ENCODE measurements at regions not wholly inside any gene's neighbourhood (a gene's known extent, or its start where the extent isn't known, plus 50 kb on each side); places are given as distances from the start of the nearest gene placed in this dataset.

- Histone ChIP-seq H3K27ac (ENCODE audit: low read depth, low read length) (no peak overlapping the region), H3K9ac (ENCODE audit: low read length) (no peak overlapping the region), H3K27me3 (ENCODE audit: control insufficient read depth, insufficient read depth, low read length) (no peaks in the 10 kb centered on the region)
These were observed 499.6 kb upstream of the B3GAT1 start for GRCh38 chr11:134911514-134912180.

GRCh38 chr11:134908583-134908982, 496.5 kb upstream of the B3GAT1 start:
- Histone ChIP-seq H3K4me1 (ENCODE audit: control insufficient read depth, insufficient read depth, low read length) (no peaks in the 10 kb centered on the region), H3K27me3 (ENCODE audit: control insufficient read depth, insufficient read depth, low read length) (peaks cover 3% of the 10 kb centered on the region), H3K9ac (ENCODE audit: low read length) (no peak overlapping the region), H3K4me3 (ENCODE audit: low read length) (no peak overlapping the region), H3K27ac (ENCODE audit: low read depth, low read length) (no peak overlapping the region), H3K36me3 (ENCODE audit: control insufficient read depth, insufficient read depth, low read length) (no peaks in the 10 kb centered on the region)

More at GRCh38 chr11:134911514-134912180, 499.6 kb upstream of the B3GAT1 start:
- Histone ChIP-seq H3K4me1 (ENCODE audit: control insufficient read depth, insufficient read depth, low read length) (peaks cover 9% of the 10 kb centered on the region), H3K4me3 (ENCODE audit: low read length) (no peak overlapping the region), H3K36me3 (ENCODE audit: control insufficient read depth, insufficient read depth, low read length) (no peaks in the 10 kb centered on the region)

- H3K27me3 ChIP-seq (ENCODE audit: control insufficient read depth, insufficient read depth, low read length) = peaks cover 6% of the 10 kb centered on the region
- no peak overlapping the region for H3K4me3 ChIP-seq (ENCODE audit: low read length)
- no peak overlapping the region for H3K27ac ChIP-seq (ENCODE audit: low read depth, low read length)
- no peaks in the 10 kb centered on the region for H3K36me3 ChIP-seq (ENCODE audit: control insufficient read depth, insufficient read depth, low read length)
- no peaks in the 10 kb centered on the region for H3K4me1 ChIP-seq (ENCODE audit: control insufficient read depth, insufficient read depth, low read length)
- H3K9ac ChIP-seq (ENCODE audit: low read length) = no peak overlapping the region
These were observed 495.6 kb upstream of the B3GAT1 start for GRCh38 chr11:134907636-134908035.

GRCh38 chr11:134906356-134906955, 494.4 kb upstream of the B3GAT1 start:
- Histone ChIP-seq H3K36me3 (ENCODE audit: control insufficient read depth, insufficient read depth, low read length) (no peaks in the 10 kb centered on the region), H3K27ac (ENCODE audit: low read depth, low read length) (no peak overlapping the region), H3K4me3 (ENCODE audit: low read length) (no peak overlapping the region), H3K27me3 (ENCODE audit: control insufficient read depth, insufficient read depth, low read length) (peaks cover 6% of the 10 kb centered on the region), H3K9ac (ENCODE audit: low read length) (no peak overlapping the region), H3K4me1 (ENCODE audit: control insufficient read depth, insufficient read depth, low read length) (no peaks in the 10 kb centered on the region)

GRCh38 chr11:134905928-134906327, 493.9 kb upstream of the B3GAT1 start:
- no peak overlapping the region for H3K9ac ChIP-seq (ENCODE audit: low read length)
- H3K4me3 ChIP-seq (ENCODE audit: low read length) = no peak overlapping the region
- no peak overlapping the region for H3K27ac ChIP-seq (ENCODE audit: low read depth, low read length)
- H3K4me1 ChIP-seq (ENCODE audit: control insufficient read depth, insufficient read depth, low read length) = no peaks in the 10 kb centered on the region
- peaks cover 6% of the 10 kb centered on the region for H3K27me3 ChIP-seq (ENCODE audit: control insufficient read depth, insufficient read depth, low read length)
- no peaks in the 10 kb centered on the region for H3K36me3 ChIP-seq (ENCODE audit: control insufficient read depth, insufficient read depth, low read length)

GRCh38 chr11:134905517-134905916, 493.5 kb upstream of the B3GAT1 start:
- peaks cover 6% of the 10 kb centered on the region for H3K27me3 ChIP-seq (ENCODE audit: control insufficient read depth, insufficient read depth, low read length)
- H3K9ac ChIP-seq (ENCODE audit: low read length) = no peak overlapping the region
- no peak overlapping the region for H3K27ac ChIP-seq (ENCODE audit: low read depth, low read length)
- H3K4me1 ChIP-seq (ENCODE audit: control insufficient read depth, insufficient read depth, low read length) = no peaks in the 10 kb centered on the region
- H3K4me3 ChIP-seq (ENCODE audit: low read length) = no peak overlapping the region
- no peaks in the 10 kb centered on the region for H3K36me3 ChIP-seq (ENCODE audit: control insufficient read depth, insufficient read depth, low read length)

- H3K9ac ChIP-seq (ENCODE audit: low read length) = no peak overlapping the region
- no peaks in the 10 kb centered on the region for H3K4me1 ChIP-seq (ENCODE audit: control insufficient read depth, insufficient read depth, low read length)
- no peaks in the 10 kb centered on the region for H3K36me3 ChIP-seq (ENCODE audit: control insufficient read depth, insufficient read depth, low read length)
- H3K4me3 ChIP-seq (ENCODE audit: low read length) = no peak overlapping the region
- H3K27ac ChIP-seq (ENCODE audit: low read depth, low read length) = no peak overlapping the region
- H3K27me3 ChIP-seq (ENCODE audit: control insufficient read depth, insufficient read depth, low read length) = peaks cover 6% of the 10 kb centered on the region
These were observed 492.2 kb upstream of the B3GAT1 start for GRCh38 chr11:134904103-134904790.

- H3K4me1 ChIP-seq (ENCODE audit: control insufficient read depth, insufficient read depth, low read length) = no peaks in the 10 kb centered on the region
- H3K4me3 ChIP-seq (ENCODE audit: low read length) = no peak overlapping the region
- no peaks in the 10 kb centered on the region for H3K36me3 ChIP-seq (ENCODE audit: control insufficient read depth, insufficient read depth, low read length)
- peaks cover 6% of the 10 kb centered on the region for H3K27me3 ChIP-seq (ENCODE audit: control insufficient read depth, insufficient read depth, low read length)
- H3K27ac ChIP-seq (ENCODE audit: low read depth, low read length) = no peak overlapping the region
- H3K9ac ChIP-seq (ENCODE audit: low read length) = no peak overlapping the region
These were observed 490.2 kb upstream of the B3GAT1 start for GRCh38 chr11:134901955-134902918.

GRCh38 chr11:134901542-134901941, 489.5 kb upstream of the B3GAT1 start:
- Histone ChIP-seq H3K27me3 (ENCODE audit: control insufficient read depth, insufficient read depth, low read length) (peaks cover 6% of the 10 kb centered on the region), H3K36me3 (ENCODE audit: control insufficient read depth, insufficient read depth, low read length) (no peaks in the 10 kb centered on the region)

GRCh38 chr11:134893810-134894685, 482.0 kb upstream of the B3GAT1 start:
- Histone ChIP-seq H3K27ac (ENCODE audit: low read depth, low read length) (no peak overlapping the region), H3K4me1 (ENCODE audit: control insufficient read depth, insufficient read depth, low read length) (no peaks in the 10 kb centered on the region), H3K27me3 (ENCODE audit: control insufficient read depth, insufficient read depth, low read length) (no peaks in the 10 kb centered on the region), H3K36me3 (ENCODE audit: control insufficient read depth, insufficient read depth, low read length) (no peaks in the 10 kb centered on the region), H3K9ac (ENCODE audit: low read length) (no peak overlapping the region), H3K4me3 (ENCODE audit: low read length) (no peak overlapping the region)

More at GRCh38 chr11:134901542-134901941, 489.5 kb upstream of the B3GAT1 start:
- no peaks in the 10 kb centered on the region for H3K4me1 ChIP-seq (ENCODE audit: control insufficient read depth, insufficient read depth, low read length)
- no peak overlapping the region for H3K27ac ChIP-seq (ENCODE audit: low read depth, low read length)
- H3K9ac ChIP-seq (ENCODE audit: low read length) = no peak overlapping the region
- no peak overlapping the region for H3K4me3 ChIP-seq (ENCODE audit: low read length)

- Histone ChIP-seq H3K9ac (ENCODE audit: low read length) (no peak overlapping the region), H3K36me3 (ENCODE audit: control insufficient read depth, insufficient read depth, low read length) (no peaks in the 10 kb centered on the region), H3K4me1 (ENCODE audit: control insufficient read depth, insufficient read depth, low read length) (no peaks in the 10 kb centered on the region), H3K27ac (ENCODE audit: low read depth, low read length) (no peak overlapping the region), H3K27me3 (ENCODE audit: control insufficient read depth, insufficient read depth, low read length) (no peaks in the 10 kb centered on the region), H3K4me3 (ENCODE audit: low read length) (no peak overlapping the region)
These were observed 478.4 kb upstream of the B3GAT1 start for GRCh38 chr11:134890446-134890845.
